GM12872 (cell line): ENCODE measurements at regions not wholly inside any gene's neighbourhood (a gene's known extent, or its start where the extent isn't known, plus 50 kb on each side); places are given as distances from the start of the nearest gene placed in this dataset.

Source experiments
- CTCF ChIP-seq: IDR thresholded peaks from 3 replicates; pipeline ENCODE4 v1.5.1; 2011; ENCODE audit warnings: low read depth, mild to moderate bottlenecking, low read length, moderate library complexity; ENCODE audit not compliant: insufficient read depth

GRCh38 chr10:8956400-8956799 is 901.9 kb downstream of the GATA3 start:
- TF ChIP-seq CTCF = no peak

- TF ChIP-seq CTCF = no peak
These were observed 907.8 kb downstream of the GATA3 start for GRCh38 chr10:8962249-8962648.

GRCh38 chr10:8967061-8967460 is 912.6 kb downstream of the GATA3 start:
- no peak for TF ChIP-seq CTCF

DNA sequence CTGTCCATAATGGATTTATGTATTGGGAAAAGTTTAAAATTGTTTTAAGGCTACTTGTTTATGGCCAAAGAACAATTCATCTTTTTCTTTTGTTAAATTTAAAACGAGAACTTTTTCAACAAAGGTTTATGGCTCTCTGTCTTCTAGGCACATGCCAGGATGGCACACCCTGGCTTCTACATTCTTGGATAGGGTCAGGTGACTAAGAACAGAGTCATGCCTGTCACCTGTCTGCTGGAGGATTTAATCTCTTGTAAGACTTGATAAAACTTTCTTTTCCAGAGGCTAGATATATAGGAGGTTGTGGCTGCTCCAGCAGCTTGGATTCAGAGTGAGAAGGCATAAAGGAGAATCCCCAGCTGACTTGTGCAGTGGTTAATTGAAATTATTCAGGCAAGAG is 915.4 kb downstream of the GATA3 start:
- no peak for TF ChIP-seq CTCF

DNA sequence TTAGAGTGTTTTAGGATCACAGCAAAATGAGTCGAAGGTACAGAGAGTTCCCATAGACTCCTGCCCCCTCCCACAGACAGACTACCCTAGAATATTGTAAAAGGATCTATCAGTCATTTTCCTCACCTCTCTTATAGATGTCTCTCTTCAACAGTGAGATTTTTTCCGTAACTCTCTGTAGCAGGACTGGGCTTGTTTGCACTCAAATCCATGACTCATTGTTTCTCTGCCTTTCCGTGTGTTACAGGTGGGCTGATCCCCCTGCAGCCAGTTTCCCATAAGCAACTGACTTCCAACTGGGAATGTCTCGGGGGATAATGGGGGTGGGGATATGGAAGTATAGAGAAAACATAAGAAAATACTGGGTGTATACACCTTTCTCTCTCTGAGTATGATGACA is 921.0 kb downstream of the GATA3 start:
- TF ChIP-seq CTCF = no peak

GRCh38 chr10:8978100-8978499 is 923.6 kb downstream of the GATA3 start:
- TF ChIP-seq CTCF = no peak

DNA sequence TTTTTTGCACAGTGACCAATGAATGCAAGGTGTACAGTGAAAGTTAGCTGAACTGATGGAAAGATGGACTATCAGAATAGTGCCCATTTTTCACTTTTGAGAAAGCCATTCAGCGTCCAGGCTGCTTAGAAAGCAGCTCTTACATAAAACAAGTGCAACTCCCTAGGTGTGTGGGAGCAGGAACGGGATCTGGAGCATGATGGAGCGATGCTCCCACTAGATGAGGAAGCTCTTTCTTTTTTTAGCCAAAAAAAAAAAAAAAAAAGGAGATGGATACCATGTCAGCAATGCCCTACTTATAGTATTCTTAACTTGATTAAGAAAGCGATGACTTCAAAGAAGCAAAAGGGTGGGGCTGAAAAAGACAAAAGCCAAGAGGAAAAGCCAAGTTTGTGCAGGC is 925.5 kb downstream of the GATA3 start:
- no peak for TF ChIP-seq CTCF

- no peak for TF ChIP-seq CTCF
These were observed 926.8 kb downstream of the GATA3 start for GRCh38 chr10:8981277-8981676.
